ENCODE measurements at regions not wholly inside any gene's neighbourhood (a gene's known extent, or its start where the extent isn't known, plus 50 kb on each side); places are given as distances from the start of the nearest gene placed in this dataset.

- TF ChIP-seq CTCF (IDR thresholded peaks at IDR 0.05; ENCODE audit: low read depth, low read length, missing input control), result no peak
- TF ChIP-seq TAF1 (conservative IDR thresholded peaks at IDR 0.05), result no peak
- no peak for TF ChIP-seq ATF3 (IDR thresholded peaks at IDR 0.05)
Measured at GRCh38 chr13:44626176-44626575, 50.0 kb upstream of the TSC22D1 start.

All from liver (tissue), 3 donors.